Breast epithelium (tissue), 3 donors: ENCODE measurements at regions not wholly inside any gene's neighbourhood (a gene's known extent, or its start where the extent isn't known, plus 50 kb on each side); places are given as distances from the start of the nearest gene placed in this dataset.

Experiments
- CTCF ChIP-seq, 3 donors: fragments of 450-650 bp; IDR thresholded peaks; one replicate each; pipeline ENCODE4 v1.5.1; 2016 to 2017; ENCODE audit warnings: antibody characterized with exemption in 3 of 3, mild to moderate bottlenecking in 3 of 3, moderate library complexity in 3 of 3
- POLR2A ChIP-seq: fragments of 450-650 bp; IDR thresholded peaks from one replicate; pipeline ENCODE4 v1.6.1; 2016; ENCODE audit warnings: antibody characterized with exemption, mild to moderate bottlenecking, moderate library complexity

GRCh38 chr11:33492596-33492995 is 208.0 kb downstream of the C11orf91 start:
- TF ChIP-seq POLR2A (no peak), CTCF (IDR thresholded peaks at IDR 0.05) (no peak)
